ENCODE measurements at regions not wholly inside any gene's neighbourhood (a gene's known extent, or its start where the extent isn't known, plus 50 kb on each side); places are given as distances from the start of the nearest gene placed in this dataset.

DNA sequence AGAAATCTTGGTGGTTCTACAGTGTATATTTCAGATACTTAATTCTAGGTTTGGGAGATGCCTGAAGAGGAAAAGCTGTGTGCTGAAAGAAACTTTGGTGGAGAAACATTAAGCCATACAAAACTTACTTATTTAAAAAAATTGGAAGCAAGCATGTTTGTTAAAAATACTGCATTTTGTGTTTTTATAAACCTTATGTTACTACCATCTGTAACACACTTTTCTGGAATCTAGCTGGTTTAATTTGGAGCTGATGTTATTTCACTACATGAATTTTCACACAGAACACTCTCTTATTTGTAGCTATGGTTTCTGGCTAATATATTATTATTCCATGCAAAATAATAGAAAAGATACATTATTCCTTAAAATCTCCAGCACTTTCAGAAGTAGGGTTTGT, 710.7 kb downstream of the ADGRL2 start:
- no peak for DNase-seq

DNA sequence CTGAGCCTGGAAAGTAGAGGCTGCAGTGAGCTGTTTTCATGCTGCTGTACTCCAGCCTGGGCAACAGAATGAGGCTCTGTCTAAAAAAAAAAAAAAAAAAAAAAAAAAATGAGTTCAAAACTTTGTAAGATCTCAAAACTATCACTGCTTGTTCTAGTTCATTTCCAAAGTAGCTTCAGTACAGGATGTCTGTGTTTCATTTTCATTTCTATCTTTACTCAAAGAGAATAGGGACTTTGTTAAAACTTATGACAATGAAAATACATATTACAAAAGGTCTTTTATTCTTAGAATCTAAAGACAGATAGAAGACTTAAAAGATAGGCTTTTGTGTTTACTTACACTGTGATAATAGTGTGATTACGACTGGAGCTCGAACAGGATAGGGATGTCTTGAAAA, 709.7 kb downstream of the ADGRL2 start:
- no peak for DNase-seq

GRCh38 chr1:82507011-82507410, 706.3 kb downstream of the ADGRL2 start:
- no peak for DNase-seq

DNA sequence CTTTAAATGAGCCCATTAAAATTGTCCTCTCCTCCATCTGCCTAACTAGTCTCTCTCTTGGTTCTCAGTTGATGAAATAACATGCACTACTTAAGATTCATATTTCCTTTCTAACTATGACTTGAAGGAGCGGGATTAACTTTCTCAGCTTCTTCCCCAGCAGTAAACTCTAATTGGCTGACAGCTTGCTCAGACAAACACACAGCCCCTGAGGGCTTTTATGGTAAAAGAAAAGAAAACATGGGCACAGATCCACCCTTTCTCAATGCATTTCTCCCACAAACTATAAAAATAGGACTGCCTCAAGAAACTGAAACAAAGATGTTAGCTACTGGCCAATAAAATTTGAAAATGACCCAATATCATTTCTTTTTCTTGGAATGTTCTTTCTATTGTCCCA, 703.1 kb downstream of the ADGRL2 start:
- no peak for DNase-seq

DNA sequence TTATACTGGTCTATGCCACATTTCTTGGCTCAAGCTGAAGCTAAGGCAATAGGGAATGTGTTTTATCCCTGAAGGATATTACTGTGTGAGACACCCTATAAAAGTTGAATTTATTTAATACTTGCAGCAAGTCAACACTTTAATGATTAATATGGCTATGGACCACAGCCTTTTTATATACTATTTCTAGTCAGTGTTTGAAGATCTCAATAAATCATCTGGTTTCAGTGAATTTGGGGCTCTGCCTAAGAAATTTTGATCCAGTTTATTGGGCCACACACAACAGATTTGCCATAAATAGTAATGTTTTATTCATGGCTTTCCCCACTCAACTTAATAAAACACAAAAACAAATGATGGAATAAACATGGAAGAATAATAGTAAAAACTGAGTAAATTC, 698.3 kb downstream of the ADGRL2 start:
- no peak for DNase-seq

DNA sequence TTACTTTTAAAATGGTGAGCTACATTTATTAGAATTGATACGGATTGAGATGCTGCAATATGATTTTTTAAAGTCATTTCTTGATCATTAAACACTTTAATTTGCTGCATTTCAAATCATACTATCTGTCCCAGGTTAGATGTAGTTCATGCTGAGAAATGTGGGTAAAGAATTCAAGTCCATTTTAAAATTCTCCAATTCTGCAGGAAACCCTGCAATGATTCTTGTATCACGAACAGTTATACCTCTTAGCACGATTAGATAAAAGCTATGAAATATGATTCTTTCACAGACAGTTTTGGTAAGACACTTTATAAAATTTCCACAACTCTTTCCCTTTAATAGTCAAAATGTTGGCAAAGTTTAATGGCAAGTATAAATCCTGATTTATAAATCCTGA, 693.4 kb downstream of the ADGRL2 start:
- no peak for DNase-seq

GRCh38 chr1:82492159-82492558, 691.4 kb downstream of the ADGRL2 start:
- DNase-seq: no peak

DNA sequence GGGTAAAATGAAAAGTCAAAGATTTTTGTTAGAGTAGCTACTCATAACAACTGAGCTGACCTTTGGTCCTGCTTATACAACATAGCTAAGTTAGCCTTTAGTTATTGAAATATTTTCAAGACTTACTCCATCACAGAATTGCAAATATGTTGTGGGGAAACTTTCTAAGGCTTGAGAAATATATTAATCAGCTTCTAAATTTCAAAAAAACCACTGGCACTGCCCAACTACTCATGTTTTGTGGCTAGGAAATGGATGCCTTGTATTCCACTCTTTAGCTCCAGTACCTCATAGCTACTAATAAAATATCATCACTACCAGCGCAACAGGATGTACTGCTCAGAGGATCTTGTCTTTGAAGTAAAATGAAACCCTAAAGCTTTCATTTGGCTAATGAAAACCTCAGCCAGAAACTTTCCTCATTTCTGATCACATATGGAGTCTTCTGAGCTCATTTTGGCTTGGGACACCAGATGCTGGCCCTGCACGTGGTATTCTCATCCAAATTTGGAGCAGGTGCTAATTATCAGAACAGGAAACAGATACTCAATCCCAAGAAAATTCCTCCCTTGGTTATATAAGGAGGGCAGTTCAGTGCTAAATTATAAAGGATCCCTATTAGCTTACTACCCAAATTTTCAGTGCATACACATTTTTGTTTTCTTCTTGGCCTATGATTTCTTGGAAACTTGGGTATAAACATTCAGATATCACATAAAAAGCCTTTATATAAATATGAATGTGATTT, 690.7 kb downstream of the ADGRL2 start:
- DNase-seq: no peak

DNA sequence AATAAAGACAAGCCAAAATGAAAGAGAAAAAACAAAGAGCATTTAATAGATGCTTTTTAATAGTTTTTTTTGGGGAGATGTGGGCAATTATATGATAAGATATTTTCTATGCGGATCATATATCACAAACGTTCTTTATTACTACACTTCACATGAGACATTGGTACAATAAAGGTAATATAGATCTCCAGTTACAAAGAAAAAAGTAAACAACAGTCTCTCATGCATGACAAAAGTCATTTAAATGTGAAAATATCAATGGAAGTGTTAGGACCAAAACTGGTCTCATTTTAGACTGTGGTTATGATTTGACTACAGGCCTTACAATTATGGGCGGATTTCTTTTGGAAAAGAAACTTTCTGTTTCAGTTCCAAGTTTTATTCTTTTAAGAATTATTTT, 687.0 kb downstream of the ADGRL2 start:
- DNase-seq: no peak

- DNase-seq: no peak
Measured at GRCh38 chr1:82486969-82487368, 686.2 kb downstream of the ADGRL2 start.

GRCh38 chr1:82486468-82486867, 685.7 kb downstream of the ADGRL2 start:
- DNase-seq: no peak

- DNase-seq: no peak
Measured at GRCh38 chr1:82485591-82486369, 685.0 kb downstream of the ADGRL2 start.

GRCh38 chr1:82483146-82483545, 682.4 kb downstream of the ADGRL2 start:
- no peak for DNase-seq

GRCh38 chr1:82478916-82479315, 678.2 kb downstream of the ADGRL2 start:
- DNase-seq: no peak

GRCh38 chr1:82472489-82473131, 671.9 kb downstream of the ADGRL2 start:
- no peak for DNase-seq

- no peak for DNase-seq
Measured at GRCh38 chr1:82466891-82467290, 666.2 kb downstream of the ADGRL2 start.

- DNase-seq: no peak
Measured at GRCh38 chr1:82466416-82466815, 665.7 kb downstream of the ADGRL2 start.

- DNase-seq: no peak
Measured at GRCh38 chr1:82465024-82465423, 664.3 kb downstream of the ADGRL2 start.

GRCh38 chr1:82464362-82465001, 663.7 kb downstream of the ADGRL2 start:
- no peak for DNase-seq

DNA sequence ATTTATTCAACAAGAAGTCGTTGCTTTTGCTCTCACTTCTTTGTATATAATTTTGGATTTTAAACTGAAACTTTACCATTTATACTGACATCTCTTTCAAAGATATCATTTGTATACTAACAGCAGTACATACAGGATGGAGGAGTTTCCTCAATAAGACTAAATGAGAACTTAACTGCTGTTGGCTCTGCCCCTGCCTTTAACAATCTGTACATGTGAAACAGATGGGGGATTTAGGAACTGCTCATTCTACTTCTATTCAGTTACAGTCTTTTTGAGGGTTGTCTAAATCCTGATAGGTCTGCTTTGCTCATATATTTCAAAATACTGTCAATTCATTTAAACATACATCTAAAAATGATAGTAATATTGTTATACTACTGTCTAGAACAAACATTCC, 663.2 kb downstream of the ADGRL2 start:
- no peak for DNase-seq

DNA sequence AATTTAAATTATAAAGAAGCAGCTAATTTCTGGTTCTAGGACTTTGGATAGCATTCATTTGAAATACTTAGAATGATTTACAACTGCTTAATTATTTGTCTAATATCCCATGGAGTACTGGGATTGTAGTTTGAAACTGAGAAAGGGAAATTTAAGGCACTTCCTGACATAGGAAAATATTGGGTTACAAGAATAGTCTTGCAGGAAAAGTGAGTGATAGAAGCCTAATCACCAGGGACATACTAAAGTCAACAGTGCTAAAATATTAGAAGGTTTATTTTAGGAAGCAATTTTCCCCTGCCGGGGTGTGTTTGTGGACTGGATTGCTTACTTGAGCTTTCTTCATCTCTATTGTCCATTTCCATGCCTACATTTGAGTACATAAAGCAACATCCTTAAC, 661.6 kb downstream of the ADGRL2 start:
- no peak for DNase-seq

- no peak for DNase-seq
Measured at GRCh38 chr1:82455342-82455741, 654.6 kb downstream of the ADGRL2 start.

GRCh38 chr1:82454431-82454830, 653.7 kb downstream of the ADGRL2 start:
- no peak for DNase-seq

Measured in stimulated activated CD8-positive, alpha-beta memory T cell treated with anti-CD3 and anti-CD28 coated beads, Interleukin-4, amount 100 ng/mL, for 48 hours (primary cell).